ENCODE measurements at regions not wholly inside any gene's neighbourhood (a gene's known extent, or its start where the extent isn't known, plus 50 kb on each side); places are given as distances from the start of the nearest gene placed in this dataset.

- ATAC-seq, result peak; percentile 57
- TF ChIP-seq CTCF (IDR thresholded peaks at IDR 0.05), result no peak
- intact Hi-C loops (cut with DNase I, micrococcal nuclease), result no loop called here
- H3K36me3 ChIP-seq (ENCODE audit: low read depth), result no peaks in the 10 kb centered on the region
- H3K4me1 ChIP-seq (ENCODE audit: low read depth), result no peaks in the 10 kb centered on the region
- peaks cover 8% of the 10 kb centered on the region for H3K9me3 ChIP-seq
- DNase-seq, result no peak
- no peak overlapping the region for H3K4me3 ChIP-seq
Measured at GRCh38 chr2:63764630-63765029, 77.1 kb upstream of the UGP2 start.

GRCh38 chr2:63765117-63765516, 76.6 kb upstream of the UGP2 start:
- TF ChIP-seq CTCF (IDR thresholded peaks at IDR 0.05), result no peak
- peaks cover 8% of the 10 kb centered on the region for H3K9me3 ChIP-seq
- H3K36me3 ChIP-seq (ENCODE audit: low read depth), result no peaks in the 10 kb centered on the region
- no peak overlapping the region for H3K4me3 ChIP-seq
- ATAC-seq, result peak; percentile 94
- no peaks in the 10 kb centered on the region for H3K4me1 ChIP-seq (ENCODE audit: low read depth)
- intact Hi-C loops (cut with DNase I, micrococcal nuclease), result no loop called here
- peak in 2 of 3 donors; percentile 24 to 34 for DNase-seq

- H3K9me3 ChIP-seq, result peaks cover 8% of the 10 kb centered on the region
- intact Hi-C loops (cut with DNase I, micrococcal nuclease), result no loop called here
- H3K4me3 ChIP-seq, result no peak overlapping the region
- no peak for TF ChIP-seq CTCF (IDR thresholded peaks at IDR 0.05)
- DNase-seq (no peak), ATAC-seq (no peak)
- no peaks in the 10 kb centered on the region for H3K36me3 ChIP-seq (ENCODE audit: low read depth)
- no peaks in the 10 kb centered on the region for H3K4me1 ChIP-seq (ENCODE audit: low read depth)
Measured at GRCh38 chr2:63767307-63767706, 74.4 kb upstream of the UGP2 start.

GRCh38 chr2:63768051-63768450, 73.6 kb upstream of the UGP2 start:
- peaks cover 8% of the 10 kb centered on the region for H3K9me3 ChIP-seq
- DNase-seq, result no peak
- ATAC-seq, result no peak
- H3K4me3 ChIP-seq, result no peak overlapping the region
- H3K36me3 ChIP-seq (ENCODE audit: low read depth), result no peaks in the 10 kb centered on the region
- no peak for TF ChIP-seq CTCF (IDR thresholded peaks at IDR 0.05)
- intact Hi-C loops (cut with DNase I, micrococcal nuclease), result no loop called here
- H3K4me1 ChIP-seq (ENCODE audit: low read depth), result no peaks in the 10 kb centered on the region

GRCh38 chr2:63769915-63770314, 71.8 kb upstream of the UGP2 start:
- DNase-seq (no peak), ATAC-seq (no peak)
- H3K36me3 ChIP-seq (ENCODE audit: low read depth), result no peaks in the 10 kb centered on the region
- no peak overlapping the region for H3K4me3 ChIP-seq
- TF ChIP-seq CTCF (IDR thresholded peaks at IDR 0.05), result no peak
- peaks cover 3% of the 10 kb centered on the region for H3K4me1 ChIP-seq (ENCODE audit: low read depth)
- intact Hi-C loops (cut with DNase I, micrococcal nuclease), result no loop called here
- H3K9me3 ChIP-seq, result peaks cover 8% of the 10 kb centered on the region

- no peak for ATAC-seq
- no peak for TF ChIP-seq CTCF (IDR thresholded peaks at IDR 0.05)
Measured at GRCh38 chr2:63772061-63772460, 69.6 kb upstream of the UGP2 start.

More at GRCh38 chr2:63772061-63772460, 69.6 kb upstream of the UGP2 start:
- DNase-seq, result no peak
- Histone ChIP-seq H3K4me1 (ENCODE audit: low read depth) (peaks cover 11% of the 10 kb centered on the region), H3K4me3 (no peak overlapping the region), H3K9me3 (peaks cover 7% of the 10 kb centered on the region), H3K36me3 (ENCODE audit: low read depth) (no peaks in the 10 kb centered on the region)
- intact Hi-C loops (cut with DNase I, micrococcal nuclease), result no loop called here
